ENCODE measurements at regions not wholly inside any gene's neighbourhood (a gene's known extent, or its start where the extent isn't known, plus 50 kb on each side); places are given as distances from the start of the nearest gene placed in this dataset.

GRCh38 chr10:42982891-42983506 lies 93.9 kb upstream of the RET start:
- WGBS (ENCODE audit: insufficient coverage): 85% methylated on average over 12 of the region's 12 CpGs
- CTCF ChIA-PET: no interaction called here
- H3K4me1 ChIP-seq (ENCODE audit: control insufficient read depth in 2 of 2, insufficient read depth in 2 of 2, low read length in 2 of 2): no peaks in the 10 kb centered on the region
- no peak overlapping the region for H2AFZ ChIP-seq (ENCODE audit: insufficient read depth, low read depth, low read length, poor library complexity, severe bottlenecking)
- H3K4me3 ChIP-seq (ENCODE audit: control extremely low read depth in 1 of 5, extremely low read depth in 1 of 5, insufficient read depth in 1 of 5, low read depth in 2 of 5, low read length in 4 of 5): no peak overlapping the region
- Mint-ChIP-seq H3K9me3 (ENCODE audit: insufficient read depth) (no peaks in the 10 kb centered on the region), H3K4me1 (no peaks in the 10 kb centered on the region), H3K4me3 (no peak overlapping the region), H3K27me3 (no peaks in the 10 kb centered on the region), H3K27ac (no peak overlapping the region)
- H3K79me2 ChIP-seq (ENCODE audit: control insufficient read depth, insufficient read depth, low read length): no peaks in the 10 kb centered on the region
- DNase-seq: no peak
- no peak for ATAC-seq (ENCODE audit: low read depth)
- intact Hi-C loops (cut with micrococcal nuclease): no loop called here
- POLR2A ChIA-PET: no interaction called here
- no peak overlapping the region for H3K4me2 ChIP-seq (replicated peaks; ENCODE audit: low read depth, low read length, poor library complexity, severe bottlenecking)
- H3K36me3 ChIP-seq (replicated peaks in 1 of 2; ENCODE audit: control extremely low read depth in 1 of 2, control insufficient read depth in 1 of 2, extremely low read depth in 1 of 2, insufficient read depth in 2 of 2, low read length in 1 of 2): no peaks in the 10 kb centered on the region
- no peak overlapping the region for H3K27ac ChIP-seq (ENCODE audit: low read length in 2 of 2)
- H3K9me3 ChIP-seq (ENCODE audit: control extremely low read depth in 1 of 3, control insufficient read depth in 2 of 3, insufficient read depth in 1 of 3, low read length in 2 of 3): peaks cover 0 to 6% (median 0%) of the 10 kb centered on the region in 3 donors
- no peaks in the 10 kb centered on the region for H4K20me1 ChIP-seq (ENCODE audit: control insufficient read depth, insufficient read depth, low read length, poor library complexity, severe bottlenecking)
- H3K9ac ChIP-seq (ENCODE audit: low read length): no peak overlapping the region
- TF ChIP-seq CTCF (IDR thresholded peaks at IDR 0.05) (no peak), EZH2 (IDR thresholded peaks at IDR 0.05; ENCODE audit: borderline replicate concordance, insufficient read depth, low read depth, low read length, poor library complexity, severe bottlenecking) (no peak)
- H3K27me3 ChIP-seq (replicated peaks in 1 of 4; ENCODE audit: control extremely low read depth in 1 of 4, control insufficient read depth in 3 of 4, insufficient read depth in 4 of 4, low read length in 3 of 4): no peaks in the 10 kb centered on the region

- Histone ChIP-seq H3K27me3 (replicated peaks in 1 of 4; ENCODE audit: control extremely low read depth in 1 of 4, control insufficient read depth in 3 of 4, insufficient read depth in 4 of 4, low read length in 3 of 4) (no peaks in the 10 kb centered on the region), H3K4me2 (replicated peaks; ENCODE audit: low read depth, low read length, poor library complexity, severe bottlenecking) (no peak overlapping the region), H3K9ac (ENCODE audit: low read length) (no peak overlapping the region), H4K20me1 (ENCODE audit: control insufficient read depth, insufficient read depth, low read length, poor library complexity, severe bottlenecking) (no peaks in the 10 kb centered on the region), H3K9me3 (ENCODE audit: control extremely low read depth in 1 of 3, control insufficient read depth in 2 of 3, insufficient read depth in 1 of 3, low read length in 2 of 3) (peaks cover 0 to 6% (median 0%) of the 10 kb centered on the region in 3 donors), H3K4me1 (ENCODE audit: control insufficient read depth in 2 of 2, insufficient read depth in 2 of 2, low read length in 2 of 2) (no peaks in the 10 kb centered on the region), H3K27ac (ENCODE audit: low read length in 2 of 2) (no peak overlapping the region), H3K79me2 (ENCODE audit: control insufficient read depth, insufficient read depth, low read length) (no peaks in the 10 kb centered on the region), H2AFZ (ENCODE audit: insufficient read depth, low read depth, low read length, poor library complexity, severe bottlenecking) (no peak overlapping the region), H3K36me3 (replicated peaks in 1 of 2; ENCODE audit: control extremely low read depth in 1 of 2, control insufficient read depth in 1 of 2, extremely low read depth in 1 of 2, insufficient read depth in 2 of 2, low read length in 1 of 2) (no peaks in the 10 kb centered on the region), H3K4me3 (ENCODE audit: control extremely low read depth in 1 of 5, extremely low read depth in 1 of 5, insufficient read depth in 1 of 5, low read depth in 2 of 5, low read length in 4 of 5) (no peak overlapping the region)
- ChIA-PET POLR2A (no interaction called here), CTCF (no interaction called here)
- H3K4me1 Mint-ChIP-seq: no peaks in the 10 kb centered on the region
- no peak for TF ChIP-seq CTCF (IDR thresholded peaks at IDR 0.05)
- TF ChIP-seq EZH2 (IDR thresholded peaks at IDR 0.05; ENCODE audit: borderline replicate concordance, insufficient read depth, low read depth, low read length, poor library complexity, severe bottlenecking): no peak
- no peaks in the 10 kb centered on the region for H3K9me3 Mint-ChIP-seq (ENCODE audit: insufficient read depth)
- H3K4me3 Mint-ChIP-seq: no peak overlapping the region
- DNase-seq (no peak), ATAC-seq (ENCODE audit: low read depth) (no peak)
- intact Hi-C loops (cut with micrococcal nuclease): no loop called here
- H3K27ac Mint-ChIP-seq: no peak overlapping the region
- no peaks in the 10 kb centered on the region for H3K27me3 Mint-ChIP-seq
- 81% methylated on average over 3 of the region's 6 CpGs for WGBS (ENCODE audit: insufficient coverage)
These were observed 93.3 kb upstream of the RET start for GRCh38 chr10:42983591-42983990.
